Dermis microvascular lymphatic vessel endothelial cell (primary cell): ENCODE measurements at regions not wholly inside any gene's neighbourhood (a gene's known extent, or its start where the extent isn't known, plus 50 kb on each side); places are given as distances from the start of the nearest gene placed in this dataset.

Experiments
- DNase-seq, 2 donors: peaks; one replicate each; pipeline versions ENCODE4 v3.0.0 to v3.0.0-alpha.2; 2010; ENCODE audit warnings: low read depth in 2 of 2

DNA sequence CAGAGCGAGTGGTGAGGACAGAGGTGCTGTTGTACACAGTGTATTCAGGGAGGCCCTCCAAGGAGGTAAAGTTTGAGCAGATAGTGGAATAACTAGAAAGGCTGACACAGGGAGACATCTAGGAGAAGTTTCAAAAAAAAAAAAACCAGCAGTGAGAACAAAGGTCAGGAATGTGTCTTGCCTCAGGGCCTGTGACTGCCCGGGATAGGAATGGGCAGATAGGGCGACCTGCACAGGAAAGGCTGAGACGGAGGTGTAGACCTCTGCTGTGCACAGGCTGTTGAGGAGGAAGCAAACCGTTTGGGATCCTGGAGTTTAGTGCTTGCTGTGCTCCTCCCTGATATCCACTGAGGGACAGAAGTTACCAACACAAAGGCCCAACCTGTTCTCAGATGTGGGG is 406.5 kb upstream of the B3GAT1 start:
- DNase-seq = no peak

DNA sequence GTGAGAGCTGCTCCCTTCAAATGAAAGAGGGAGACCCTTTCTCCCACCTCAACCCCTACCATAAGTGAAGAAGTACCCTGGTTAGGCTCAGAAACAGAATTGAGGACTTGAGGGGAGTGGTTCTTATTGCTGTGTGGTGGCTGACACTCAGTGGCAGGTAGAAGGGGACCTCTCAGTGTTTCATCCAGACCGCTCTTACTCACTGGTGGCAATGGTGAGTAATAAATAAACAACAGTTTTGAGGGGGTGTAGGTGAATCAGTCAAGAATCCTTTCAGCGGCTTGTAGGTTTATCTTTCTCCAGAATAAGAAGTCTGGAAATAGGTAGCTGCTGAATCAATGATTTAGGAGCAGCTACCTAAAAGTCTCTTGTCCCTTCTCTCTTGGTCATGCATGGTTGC is 403.4 kb upstream of the B3GAT1 start:
- DNase-seq = no peak

DNA sequence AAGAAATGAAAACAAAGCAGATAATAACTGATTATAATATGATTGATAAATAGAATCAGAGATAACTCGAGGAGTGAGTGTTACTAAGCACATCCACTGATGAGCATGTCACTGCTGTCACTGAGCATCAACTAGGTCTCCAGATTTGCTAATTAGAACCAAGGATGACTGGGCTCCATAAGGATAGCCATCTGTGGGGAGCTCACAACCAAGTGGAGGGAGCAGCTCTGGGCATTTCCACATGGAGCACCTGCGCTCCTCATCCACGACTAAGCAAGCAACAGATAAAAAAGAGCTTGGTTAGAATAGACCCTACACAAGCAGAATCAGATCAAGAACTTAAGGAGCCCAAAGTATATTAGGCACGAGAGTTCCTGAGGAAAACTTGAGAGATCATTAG is 396.0 kb upstream of the B3GAT1 start:
- DNase-seq = no peak

DNA sequence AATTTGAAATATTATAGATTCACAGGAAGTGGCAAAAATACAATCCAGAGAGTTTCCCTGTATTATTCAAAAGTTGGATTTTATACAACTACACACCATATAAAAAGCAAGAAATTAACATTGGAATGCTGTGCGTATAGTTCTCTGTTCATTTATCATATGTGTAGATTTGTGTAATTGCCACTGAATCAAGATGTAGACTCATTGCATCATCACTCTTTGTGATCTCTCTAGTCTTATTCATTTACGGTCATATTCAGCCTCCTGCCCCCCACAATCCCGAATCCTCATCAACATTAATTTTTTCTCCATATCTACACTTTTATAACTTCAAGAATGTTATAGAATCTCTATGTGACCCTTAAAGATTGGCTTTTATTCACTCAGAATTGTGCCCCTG is 390.6 kb upstream of the B3GAT1 start:
- DNase-seq = no peak

DNA sequence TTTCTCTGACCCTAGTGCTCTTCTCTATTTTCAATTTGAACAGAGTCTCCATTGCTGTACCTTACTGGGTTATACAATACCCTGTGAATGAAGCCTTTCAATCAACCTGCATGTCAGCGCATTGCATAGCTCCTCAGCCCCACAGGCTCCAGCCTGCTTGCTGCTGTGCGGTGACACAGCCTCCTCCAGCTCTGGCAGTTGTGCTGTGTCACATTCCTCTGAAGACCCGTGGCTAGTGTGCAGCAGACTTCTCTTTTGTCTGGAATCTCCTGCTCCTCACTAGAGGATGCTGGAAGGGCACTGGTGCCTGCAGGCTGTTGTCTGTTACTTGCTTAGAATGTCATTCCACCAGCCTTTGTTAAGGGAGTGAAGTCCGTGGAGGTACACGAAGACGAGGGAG is 390.1 kb upstream of the B3GAT1 start:
- DNase-seq = no peak

DNA sequence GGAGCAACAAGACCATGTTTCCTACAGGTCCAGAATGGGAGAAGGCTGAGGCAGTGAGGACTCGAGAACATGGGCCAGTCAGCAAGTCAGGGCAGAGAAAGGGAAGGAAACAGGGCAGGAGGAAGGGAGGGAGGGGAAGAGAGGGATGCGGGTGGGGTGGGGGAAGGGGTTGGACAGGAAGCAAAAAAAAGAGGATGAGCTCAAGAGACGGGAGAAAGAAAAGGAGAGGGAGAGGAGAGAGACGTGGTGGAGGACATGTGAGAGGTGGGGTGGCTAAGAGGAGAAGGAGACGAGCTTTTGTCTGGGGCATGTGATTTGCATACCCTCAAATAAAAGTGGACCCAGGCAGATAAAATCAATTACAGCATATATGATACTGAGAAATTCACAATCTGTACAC is 389.5 kb upstream of the B3GAT1 start:
- DNase-seq = no peak

DNA sequence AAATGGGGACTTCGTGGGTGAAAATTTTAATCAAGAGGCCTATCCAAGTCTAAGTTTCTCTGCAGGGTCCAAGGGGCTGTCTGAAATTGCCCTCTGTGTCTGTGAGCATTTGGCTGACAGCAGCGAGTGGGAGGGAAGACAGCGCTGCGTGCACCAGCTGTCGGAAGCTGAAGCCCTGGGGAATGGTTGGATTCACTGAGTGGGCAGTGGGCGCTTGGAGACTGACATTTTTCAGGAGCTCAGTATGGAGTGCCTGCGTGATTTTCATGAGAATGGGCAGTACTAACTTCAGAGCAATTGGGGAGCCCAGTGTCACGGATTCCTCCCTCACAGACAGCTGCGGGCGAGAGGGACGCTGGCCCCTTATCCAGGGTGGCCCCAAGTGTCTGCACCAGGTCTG is 388.8 kb upstream of the B3GAT1 start:
- no peak for DNase-seq

DNA sequence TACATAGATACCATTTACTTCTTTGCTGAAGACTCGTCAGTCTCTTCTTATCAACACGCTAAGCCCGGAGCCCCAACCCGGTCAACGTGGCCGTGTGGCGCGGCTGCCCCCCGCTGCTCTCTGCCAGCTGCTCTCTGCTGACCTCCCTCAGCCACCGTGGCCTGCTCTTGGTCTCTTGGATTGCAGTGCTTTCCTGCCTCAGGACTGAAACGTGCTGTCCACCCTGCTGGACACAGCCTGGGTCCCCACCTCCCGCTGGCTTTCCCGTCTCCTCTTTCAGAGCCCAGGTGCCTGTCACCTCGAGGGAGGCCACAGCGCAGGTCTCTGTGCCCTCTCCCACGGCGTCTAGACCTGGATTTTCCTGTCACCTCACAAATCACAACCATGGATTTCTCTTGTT is 388.1 kb upstream of the B3GAT1 start:
- DNase-seq = no peak

DNA sequence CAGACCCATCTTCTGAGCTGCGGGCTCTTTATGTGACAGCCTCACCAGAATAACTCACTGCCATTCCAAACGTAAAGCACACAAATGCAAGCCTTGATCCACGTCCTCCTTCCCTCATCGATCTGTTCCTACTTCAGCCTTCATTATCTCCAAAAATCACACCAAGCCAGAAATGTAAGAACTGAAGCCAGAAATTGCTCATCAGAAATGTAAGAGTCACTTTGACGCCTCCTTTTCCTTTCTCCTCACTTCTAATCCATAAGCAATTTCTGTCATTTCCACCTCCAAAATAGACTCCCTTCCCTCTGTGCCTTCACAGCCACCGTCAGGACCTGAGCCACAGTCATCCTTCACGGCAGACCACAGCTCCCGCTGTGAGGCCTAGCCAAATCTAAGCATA is 387.3 kb upstream of the B3GAT1 start:
- no peak for DNase-seq

DNA sequence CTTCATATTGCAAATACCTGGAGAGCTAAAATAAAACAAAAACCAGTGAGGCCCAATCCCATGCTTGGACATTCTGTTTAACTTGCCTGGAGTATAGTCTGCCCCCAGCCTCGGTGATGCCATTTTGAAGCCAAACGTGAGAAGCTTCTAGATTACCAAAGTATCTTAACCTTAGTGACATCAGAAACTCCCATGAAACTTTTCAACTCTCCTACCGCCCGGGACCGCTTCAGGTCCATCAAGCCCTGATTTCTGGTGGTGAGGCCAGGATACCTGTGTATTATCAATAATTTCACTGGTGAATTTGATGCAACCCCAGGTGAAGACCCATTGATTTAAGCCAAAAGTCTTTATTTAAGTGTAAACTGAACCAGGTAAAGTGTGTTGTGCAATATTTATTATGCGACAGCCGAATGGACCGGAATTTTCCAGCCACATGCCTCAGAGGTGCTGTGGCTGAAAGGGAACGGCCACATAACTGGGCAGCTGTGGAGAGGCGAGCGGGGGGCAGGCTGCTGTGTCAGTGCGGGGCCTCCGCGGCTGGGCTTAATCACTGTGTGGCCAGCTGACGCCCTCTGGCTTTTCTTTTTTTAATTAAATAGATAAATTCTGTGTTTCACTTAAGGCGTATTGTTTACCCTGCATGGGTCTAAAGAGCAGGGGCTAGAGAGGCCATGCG is 385.5 kb upstream of the B3GAT1 start:
- no peak for DNase-seq

DNA sequence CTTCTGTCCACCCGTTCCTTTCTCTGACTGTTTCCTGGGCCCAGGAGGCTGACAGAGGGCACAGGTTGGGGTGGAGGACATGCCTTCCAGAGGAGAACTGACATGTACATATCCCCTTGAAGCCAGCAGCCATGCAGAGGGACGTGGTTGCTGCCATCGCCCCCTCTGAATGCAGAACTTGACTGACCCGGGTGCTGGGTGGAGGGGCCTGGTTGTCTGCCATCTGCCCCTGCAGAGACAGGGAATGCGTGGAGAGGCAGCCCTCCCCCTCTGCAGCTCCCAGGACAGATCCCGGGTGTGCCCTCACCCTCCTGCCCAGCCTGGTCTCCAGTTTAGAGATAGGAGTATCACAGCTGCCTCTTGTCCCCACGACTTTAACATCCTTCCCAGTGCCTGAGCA is 383.0 kb upstream of the B3GAT1 start:
- no peak for DNase-seq

DNA sequence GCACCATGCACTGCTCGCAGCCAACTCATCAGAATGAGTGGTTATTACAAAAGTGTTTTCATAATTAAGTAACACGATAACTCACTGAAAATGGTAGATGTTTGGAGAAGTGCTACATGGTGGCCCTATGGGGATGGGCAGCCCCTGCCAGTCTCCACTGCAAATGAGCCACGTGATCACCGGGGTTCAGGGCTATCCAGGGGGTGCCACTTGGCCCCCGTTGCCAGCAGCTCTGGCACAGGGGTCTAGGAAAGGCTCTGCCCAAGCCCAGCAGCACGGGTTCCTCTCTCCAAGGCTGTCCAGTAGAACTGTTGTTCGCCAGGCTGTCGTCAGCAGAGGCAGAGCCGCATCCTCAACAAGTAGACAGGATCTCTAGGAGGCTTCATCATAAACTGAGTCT is 382.1 kb upstream of the B3GAT1 start:
- DNase-seq = no peak

DNA sequence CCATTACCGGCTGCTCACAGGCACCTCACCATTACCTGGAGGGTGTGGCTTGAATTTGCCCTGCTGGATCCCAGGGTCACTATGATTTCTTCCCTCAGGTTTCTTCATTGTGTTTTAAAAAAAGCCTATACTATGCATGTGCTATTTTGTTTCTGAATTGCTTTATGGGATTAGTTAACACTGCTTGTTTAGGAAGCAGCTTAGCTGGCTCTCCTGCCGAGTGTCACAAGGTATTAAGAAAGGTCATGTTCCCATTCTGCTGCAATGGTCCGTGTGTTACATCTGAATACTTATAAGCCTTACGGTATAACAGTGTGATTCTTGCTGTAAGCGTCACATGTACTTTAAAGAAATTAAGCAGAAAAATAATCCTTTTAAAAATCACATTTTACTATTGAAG is 380.6 kb upstream of the B3GAT1 start:
- no peak for DNase-seq

DNA sequence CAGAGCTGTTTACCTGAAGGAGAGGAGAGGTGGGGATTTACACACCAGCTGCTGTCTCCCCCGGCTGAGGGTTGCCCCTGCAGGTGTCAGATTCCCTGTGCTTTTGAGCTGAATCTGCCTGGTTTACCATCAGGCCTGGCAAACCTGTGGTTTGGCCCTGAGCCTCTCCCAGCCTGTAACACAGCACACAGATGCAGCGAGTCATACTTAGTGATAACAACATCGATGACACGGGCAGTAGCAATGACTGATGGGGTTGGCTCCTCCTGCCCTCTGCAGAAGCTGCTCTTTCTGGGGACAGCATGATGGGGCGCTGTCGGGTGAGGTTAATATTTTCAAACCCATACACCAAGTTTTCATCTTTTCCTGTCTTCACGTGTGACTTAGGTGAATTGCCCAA is 380.0 kb upstream of the B3GAT1 start:
- DNase-seq = no peak

DNA sequence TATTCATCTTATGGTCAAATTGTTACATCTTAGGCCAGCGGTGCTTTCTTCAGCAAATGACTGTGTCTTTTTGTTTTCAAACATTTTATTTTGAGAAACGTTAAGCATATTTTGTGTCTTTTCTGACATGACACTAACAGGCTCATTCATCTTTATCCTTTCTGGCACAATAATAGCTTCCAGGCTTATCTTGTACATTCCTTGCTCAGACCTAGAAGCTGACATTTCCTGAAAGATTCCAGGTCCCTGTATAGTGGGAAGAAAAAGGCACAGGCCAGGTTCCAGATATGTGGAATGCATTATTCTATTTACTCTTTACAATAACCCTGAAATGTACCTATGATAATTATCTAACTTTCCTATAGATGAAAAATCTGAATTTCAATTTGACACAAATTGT is 379.1 kb upstream of the B3GAT1 start:
- DNase-seq = no peak

DNA sequence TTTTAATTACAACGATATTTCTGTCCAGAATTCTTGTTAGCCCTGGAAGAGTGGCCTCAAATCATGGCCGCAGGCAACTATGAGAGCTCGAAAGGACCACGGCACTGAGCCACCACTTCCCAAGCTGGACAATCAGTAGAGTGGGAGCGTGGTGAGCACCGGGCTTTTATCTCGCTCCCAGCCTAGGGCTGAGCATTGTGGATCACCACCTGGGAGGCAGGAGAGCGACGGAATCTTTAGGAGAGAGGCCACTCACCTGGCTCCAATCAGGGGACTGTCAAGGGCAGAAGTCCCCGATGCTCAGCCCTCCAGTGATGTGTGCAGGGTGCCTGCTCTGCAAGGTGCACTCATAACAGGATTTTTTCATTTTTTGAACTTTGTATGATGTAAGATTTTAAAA is 377.1 kb upstream of the B3GAT1 start:
- DNase-seq = no peak

DNA sequence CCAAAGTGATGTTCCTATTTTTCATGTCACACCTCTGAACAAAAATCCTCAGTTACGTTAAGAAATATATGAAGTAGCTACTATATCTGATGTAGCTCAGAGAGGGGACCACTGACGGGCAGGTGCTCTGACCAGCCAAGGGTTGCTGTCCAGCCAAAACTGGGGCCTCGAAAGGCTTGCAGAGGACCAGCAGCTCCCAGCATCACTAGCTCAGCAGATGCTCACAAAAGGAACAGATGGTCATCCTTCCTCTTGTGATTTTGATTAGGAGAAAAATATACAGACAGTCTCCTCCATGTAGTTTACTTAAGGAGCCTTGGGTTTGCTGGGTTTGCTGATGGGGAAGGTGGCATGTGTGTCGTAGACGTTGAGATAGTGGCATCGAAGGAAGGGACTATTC is 374.6 kb upstream of the B3GAT1 start:
- DNase-seq = no peak

DNA sequence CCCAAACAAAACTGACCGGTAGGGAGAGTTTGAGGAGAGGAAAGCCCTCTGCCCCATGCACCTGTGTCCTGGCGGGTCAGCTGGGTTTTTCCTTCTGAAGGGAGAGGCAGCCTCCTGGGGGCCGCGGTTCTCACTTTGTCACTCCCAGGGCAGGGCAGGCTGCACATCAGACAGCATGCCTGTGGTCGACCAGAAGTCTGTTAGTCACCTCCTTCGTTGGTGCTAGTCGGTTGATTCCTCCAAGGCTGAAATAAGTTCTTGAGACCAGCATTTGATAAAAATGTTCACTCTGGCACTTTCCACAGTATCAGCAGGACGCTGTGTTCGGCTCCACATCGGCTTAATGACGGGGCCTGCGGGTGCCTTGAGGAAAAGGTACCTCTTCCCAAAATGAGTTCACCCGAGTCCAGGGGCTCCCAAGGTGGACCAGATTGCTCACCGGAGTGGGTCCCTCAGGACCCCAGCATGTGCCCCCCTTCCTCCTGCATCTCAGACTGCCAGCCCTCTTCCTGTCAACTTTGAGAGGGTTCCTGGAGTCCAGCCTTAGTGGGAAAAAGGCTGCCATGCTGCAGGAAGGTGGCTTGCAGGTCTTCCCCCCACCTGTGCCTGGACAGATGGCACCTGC is 373.7 kb upstream of the B3GAT1 start:
- no peak for DNase-seq

DNA sequence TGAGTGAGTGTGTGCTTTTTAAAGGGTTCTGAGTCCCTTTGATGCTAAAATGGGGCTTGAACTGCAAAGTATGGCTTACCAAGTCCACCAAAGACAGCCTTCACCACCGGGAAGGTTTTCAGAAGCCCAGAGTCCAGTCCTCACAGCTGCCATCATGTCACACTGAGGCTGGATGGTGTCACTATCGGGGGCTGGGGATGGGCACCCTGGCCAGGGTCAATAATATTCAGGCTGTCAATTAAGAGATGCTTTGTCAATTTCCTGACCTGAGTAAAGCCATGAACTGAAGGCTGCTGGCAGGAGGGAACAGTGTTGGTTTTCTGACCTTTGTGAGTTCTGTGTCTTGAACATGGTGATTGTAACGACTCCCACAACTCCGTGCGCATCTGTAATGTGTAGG is 373.0 kb upstream of the B3GAT1 start:
- no peak for DNase-seq

DNA sequence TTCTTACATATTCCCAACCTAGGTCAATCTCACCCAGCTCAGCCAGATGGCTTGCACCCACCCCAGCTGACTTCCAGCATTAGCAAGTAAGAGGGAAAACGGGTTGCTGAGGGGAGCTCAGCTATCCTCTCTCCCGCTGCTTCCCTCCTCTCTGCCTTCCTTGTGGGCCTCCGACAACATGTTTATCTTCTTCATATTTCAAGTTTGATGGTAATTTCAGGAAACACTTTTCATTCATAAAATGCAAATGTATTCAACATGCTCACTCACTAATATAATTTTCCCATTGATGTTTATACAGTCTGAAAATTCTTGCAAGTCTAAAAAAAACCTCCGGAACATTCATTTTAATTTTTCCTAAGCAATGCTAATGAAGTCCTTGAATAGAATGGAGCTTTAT is 372.5 kb upstream of the B3GAT1 start:
- no peak for DNase-seq

DNA sequence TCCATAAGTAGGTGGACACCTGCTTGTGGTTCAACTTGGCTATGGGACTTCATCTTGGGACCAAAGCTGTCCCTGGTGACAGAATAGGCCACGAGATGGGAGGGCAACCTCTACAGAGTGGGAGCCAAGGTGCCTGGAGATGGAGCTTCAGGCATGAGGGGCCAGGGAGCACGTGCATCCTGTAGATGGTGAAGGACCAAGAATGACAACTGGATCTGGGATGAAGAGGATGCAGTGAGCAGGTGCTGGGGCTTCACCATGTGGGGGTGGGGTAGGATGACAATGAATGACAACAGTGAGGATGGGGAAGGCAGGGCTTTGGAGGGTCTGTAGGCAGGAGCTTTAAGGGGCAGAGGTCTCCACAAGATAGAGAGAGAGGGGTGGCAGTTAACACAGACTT is 372.0 kb upstream of the B3GAT1 start:
- DNase-seq = no peak

DNA sequence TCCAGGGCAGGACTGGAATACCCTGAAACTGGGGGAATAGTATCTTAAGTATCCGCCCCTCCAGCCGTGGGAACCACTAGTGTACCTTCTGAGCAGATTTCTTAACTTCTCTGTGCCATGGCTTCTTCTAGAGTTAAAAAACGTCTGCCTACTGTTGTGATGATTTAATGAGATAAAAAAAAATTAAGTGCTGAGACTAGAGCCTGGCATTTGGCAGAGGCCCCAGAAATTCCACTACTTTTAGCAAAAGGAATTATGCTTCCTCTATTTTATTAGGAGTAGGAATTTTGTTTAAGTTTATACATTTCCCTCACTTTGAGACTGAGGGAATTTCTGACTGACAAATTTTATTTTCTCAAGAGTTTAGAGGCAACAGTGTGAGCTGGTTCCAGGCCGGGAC is 371.2 kb upstream of the B3GAT1 start:
- DNase-seq = no peak

DNA sequence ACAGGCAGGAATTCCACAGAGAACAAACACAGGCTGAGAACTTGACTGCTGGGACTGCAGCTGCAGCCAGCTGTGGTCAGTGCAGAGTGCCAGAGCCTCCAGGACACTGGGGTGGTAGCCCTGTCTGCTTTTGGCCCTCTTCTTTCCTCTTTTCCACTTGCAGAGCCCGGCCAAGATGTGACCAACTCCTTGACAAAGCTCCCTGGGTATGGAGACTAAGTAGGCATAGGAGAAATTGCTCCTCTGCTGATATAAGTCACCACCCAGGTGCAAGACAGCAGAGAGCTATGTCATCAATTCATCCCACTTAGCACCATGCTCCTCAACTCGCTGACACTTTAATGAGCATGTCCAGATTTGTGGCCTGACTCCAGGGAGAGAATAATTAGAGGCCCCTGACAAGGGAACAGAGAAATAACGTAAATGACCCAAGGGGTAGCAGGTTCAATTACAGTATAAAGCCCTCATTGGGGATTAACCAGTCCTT is 369.4 kb upstream of the B3GAT1 start:
- no peak for DNase-seq
